Raji (cell line): ENCODE measurements at regions not wholly inside any gene's neighbourhood (a gene's known extent, or its start where the extent isn't known, plus 50 kb on each side); places are given as distances from the start of the nearest gene placed in this dataset.

Source experiments
- POLR2A ChIP-seq: IDR thresholded peaks from 2 replicates; pipeline ENCODE4 v1.6.1; 2011; ENCODE audit warnings: low read depth, low read length, control low read depth; ENCODE audit not compliant: insufficient read depth

- no peak for TF ChIP-seq POLR2A
Observed at GRCh38 chr16:85370881-85371651, 242.1 kb upstream of the GSE1 start.

DNA sequence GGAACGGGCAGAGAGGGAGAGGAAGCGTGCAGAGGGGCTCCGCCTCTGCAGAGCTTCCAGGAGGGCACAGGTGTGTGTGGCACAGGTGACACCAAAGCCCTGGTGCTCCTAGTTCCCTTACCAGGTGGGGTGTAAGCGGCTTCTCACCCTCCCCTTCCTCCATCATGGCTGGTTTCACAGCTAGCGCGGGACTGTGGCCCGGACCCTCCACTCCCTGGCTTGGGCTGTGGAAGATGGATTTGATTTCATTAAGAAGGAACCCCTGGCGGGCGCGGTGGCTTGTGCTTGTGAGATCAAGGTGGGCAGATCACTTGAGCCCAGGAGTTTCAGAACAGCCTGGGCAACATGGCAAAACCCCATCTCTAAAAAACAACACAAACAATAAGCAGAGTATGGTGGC lies 241.2 kb upstream of the GSE1 start:
- TF ChIP-seq POLR2A, result no peak

DNA sequence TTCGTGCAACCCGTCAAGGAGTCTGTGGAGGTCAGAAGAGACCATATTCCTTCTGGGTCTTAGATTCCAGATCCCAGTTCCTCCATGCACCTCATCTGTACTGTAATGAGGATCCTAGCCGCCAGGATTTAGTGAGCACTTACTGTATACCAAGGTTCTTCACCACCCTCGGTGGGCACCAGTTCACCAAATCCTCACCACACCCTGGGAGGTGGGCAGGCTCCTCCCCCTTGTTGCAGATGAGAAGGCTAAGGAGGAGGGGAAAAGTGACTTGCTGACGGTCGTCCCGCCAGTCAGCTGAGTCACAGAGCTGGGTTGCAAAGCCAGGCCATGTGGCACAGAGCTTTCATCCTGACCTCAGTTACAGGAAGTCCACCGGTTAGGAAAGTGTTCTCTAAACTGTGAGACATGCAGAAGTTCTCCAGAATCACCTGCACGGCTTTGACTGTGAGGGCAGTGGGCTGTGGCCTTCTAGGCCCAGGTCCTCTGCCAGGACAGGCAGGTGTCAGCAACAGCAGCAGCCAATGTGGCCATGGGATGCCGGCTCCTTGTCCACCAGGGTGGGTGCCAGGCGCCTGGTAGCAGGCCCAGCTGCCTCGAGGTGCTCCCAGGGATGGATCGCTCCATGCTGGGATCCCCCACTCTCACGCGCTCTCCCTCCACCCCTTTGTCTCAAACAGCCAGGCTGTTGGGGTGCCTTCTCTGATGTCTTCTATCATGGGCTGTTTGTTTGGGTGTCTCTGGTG lies 240.3 kb upstream of the GSE1 start:
- TF ChIP-seq POLR2A, result no peak

GRCh38 chr16:85373741-85374570 lies 239.2 kb upstream of the GSE1 start:
- TF ChIP-seq POLR2A, result no peak

GRCh38 chr16:85374571-85374872 lies 238.6 kb upstream of the GSE1 start:
- TF ChIP-seq POLR2A, result no peak

- TF ChIP-seq POLR2A, result no peak
Observed at GRCh38 chr16:85375282-85375681, 237.8 kb upstream of the GSE1 start.

- no peak for TF ChIP-seq POLR2A
Observed at GRCh38 chr16:85376292-85377095, 236.6 kb upstream of the GSE1 start.

DNA sequence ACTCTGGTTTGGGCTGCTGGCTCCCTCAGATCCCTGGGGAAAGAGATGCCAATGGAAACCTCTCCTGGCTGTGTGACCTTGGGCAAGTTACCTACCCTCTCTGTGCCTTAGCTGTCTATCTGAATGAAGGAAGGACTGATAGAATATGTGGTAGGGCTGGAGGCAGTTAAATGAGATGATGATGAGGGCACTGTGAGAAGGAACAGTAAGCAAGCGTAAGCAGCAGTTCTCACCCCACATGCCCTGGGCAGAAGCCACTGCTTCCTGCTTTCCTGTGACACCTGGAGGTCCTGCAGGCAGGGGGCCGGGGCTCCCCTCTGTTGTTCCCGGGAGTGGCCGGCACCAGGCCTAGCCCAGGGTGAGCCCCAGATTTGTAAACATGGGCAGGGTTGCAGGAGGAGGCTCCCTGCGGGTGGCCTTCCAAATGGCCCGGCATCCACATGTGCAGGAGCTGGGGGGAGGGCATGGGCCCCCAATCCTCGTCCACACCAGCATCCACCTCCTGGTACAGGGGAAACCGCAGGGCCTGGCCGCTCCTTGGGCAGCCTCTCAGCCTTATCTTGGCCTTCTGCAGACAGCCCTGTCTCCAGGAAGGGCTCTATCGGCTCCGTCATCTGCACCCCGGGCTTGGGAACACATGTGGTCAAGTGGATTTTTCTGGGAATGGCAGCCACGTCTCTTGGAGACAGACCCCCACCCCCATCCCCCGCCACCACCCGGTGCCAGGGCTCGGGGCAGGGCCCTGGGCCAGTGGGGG lies 235.6 kb upstream of the GSE1 start:
- TF ChIP-seq POLR2A, result no peak

DNA sequence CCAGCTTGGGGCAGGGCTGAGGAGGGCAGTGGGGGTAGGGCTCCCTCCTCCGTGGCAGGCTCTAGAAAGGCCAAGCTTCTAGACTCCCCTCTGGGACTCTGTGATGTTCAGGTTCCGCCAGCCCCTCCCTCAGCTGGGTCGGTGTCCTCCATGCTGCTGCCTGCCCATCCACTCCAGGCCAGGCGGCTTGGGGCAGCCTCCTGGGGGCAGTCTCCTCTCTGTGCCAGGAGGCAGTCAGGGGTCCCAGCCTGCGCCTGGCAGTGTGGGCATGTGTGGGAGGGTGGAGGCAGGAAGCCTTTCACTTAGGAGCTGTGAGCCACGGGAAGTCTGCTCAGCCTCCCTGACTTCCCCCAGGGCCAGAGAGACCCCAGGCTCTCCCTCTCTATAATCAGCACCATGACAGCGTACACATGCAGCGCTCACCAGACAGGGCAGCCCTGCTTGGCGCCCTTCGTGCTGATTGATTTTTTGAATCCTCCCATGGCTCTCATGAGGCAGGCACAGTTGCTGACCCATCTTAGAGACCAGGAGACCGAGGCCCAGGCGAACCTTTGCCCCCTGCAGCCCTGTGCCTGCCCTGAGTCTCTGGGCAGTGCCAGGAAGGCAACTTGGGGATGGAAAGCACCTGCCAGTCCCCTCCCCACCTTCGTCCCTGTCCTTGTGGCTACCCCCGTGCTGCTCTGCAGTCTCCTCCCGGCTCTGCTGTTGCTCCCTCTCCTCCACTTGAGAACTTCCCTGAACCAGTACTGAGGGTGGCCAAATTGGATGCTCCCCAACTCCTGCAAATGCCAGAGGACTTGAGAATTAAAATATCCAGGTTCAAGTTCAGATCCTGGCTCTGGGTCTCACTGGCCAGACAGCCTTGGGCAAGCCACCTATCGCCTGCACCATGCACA lies 234.7 kb upstream of the GSE1 start:
- no peak for TF ChIP-seq POLR2A

DNA sequence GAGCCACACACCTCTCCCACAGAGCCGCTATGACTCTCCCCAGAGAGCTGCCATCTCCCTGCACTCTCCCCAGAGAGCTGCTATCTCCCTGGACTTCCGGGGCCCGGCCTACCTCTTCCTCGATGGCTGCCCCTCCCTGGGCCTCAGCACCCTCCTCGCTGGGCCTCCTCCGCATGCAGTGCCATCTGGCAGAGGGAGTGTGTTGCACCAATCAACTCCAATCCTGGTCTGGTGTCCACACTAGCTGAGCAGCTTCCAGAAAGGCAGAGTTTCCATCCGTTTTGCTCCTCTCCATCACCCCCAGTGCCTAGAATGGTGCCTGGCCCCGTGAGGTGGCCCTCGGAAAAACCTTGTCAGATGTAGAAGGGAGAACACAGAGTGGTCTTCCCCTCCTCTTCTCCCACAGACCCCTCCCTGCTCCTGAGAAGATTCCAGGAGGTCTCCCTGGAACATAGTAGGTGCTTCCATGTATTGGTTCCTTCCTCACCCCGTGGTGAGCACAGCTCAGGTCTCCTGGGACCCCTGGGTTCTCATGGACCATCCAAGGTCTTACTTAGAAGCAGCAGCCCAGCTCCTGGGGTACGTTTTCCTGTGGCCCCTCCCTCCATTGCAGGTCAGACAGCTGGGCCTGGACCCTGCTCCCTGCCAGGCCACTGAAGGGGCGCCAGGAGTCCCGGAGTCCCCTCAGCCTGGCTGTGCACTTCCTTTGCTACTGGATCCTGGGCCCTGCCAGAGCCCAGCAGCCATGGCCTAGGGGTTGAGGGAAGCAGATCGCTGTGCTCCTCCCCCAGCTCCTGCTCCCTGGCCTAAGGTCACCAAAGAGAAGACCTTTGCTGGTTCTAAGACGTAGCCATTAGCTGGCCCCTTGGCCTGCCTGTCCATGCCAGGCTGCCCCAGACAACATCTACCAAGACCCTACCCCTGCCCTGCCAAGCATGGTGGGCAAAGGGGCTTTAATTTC lies 233.8 kb upstream of the GSE1 start:
- TF ChIP-seq POLR2A, result no peak

- no peak for TF ChIP-seq POLR2A
Observed at GRCh38 chr16:85380002-85380395, 233.1 kb upstream of the GSE1 start.
